ENCODE measurements at regions not wholly inside any gene's neighbourhood (a gene's known extent, or its start where the extent isn't known, plus 50 kb on each side); places are given as distances from the start of the nearest gene placed in this dataset.

GRCh38 chr1:80217377-80217986 is 1211.0 kb upstream of the ADGRL4 start:
- 12% methylated on average over 4 of the region's 4 CpGs for WGBS
- no peak for DNase-seq (ENCODE audit: low spot score)

GRCh38 chr1:80214888-80215540 is 1208.5 kb upstream of the ADGRL4 start:
- DNase-seq (ENCODE audit: low spot score): no peak
- Histone ChIP-seq H3K27ac (ENCODE audit: low read depth in 1 of 2, low read length in 2 of 2) (no peak overlapping the region), H3K9me3 (ENCODE audit: control insufficient read depth in 4 of 4, low read length in 3 of 4) (no peaks in the 10 kb centered on the region), H3K36me3 (ENCODE audit: control insufficient read depth in 4 of 4, insufficient read depth in 3 of 4, low read depth in 1 of 4, low read length in 3 of 4) (no peaks in the 10 kb centered on the region), H3K4me3 (ENCODE audit: low read depth in 1 of 3, low read length in 3 of 3) (no peak overlapping the region), H3K4me1 (ENCODE audit: control insufficient read depth in 4 of 4, insufficient read depth in 4 of 4, low read length in 3 of 4) (peaks cover 0 to 7% (median 3%) of the 10 kb centered on the region in 4 donors), H3K27me3 (ENCODE audit: control insufficient read depth in 4 of 4, insufficient read depth in 4 of 4, low read length in 3 of 4) (no peaks in the 10 kb centered on the region), H3K9ac (ENCODE audit: low read depth in 1 of 2, low read length in 2 of 2) (no peak overlapping the region)
- WGBS: 83% methylated on average over 5 of the region's 5 CpGs
- TF ChIP-seq NR2F2 (IDR thresholded peaks at IDR 0.05): no peak
- TF ChIP-seq HNF4G (IDR thresholded peaks at IDR 0.05): no peak
- no peak for TF ChIP-seq RAD21 (IDR thresholded peaks at IDR 0.05)
- no peak for TF ChIP-seq FOXA2 (IDR thresholded peaks at IDR 0.05)
- no peak for TF ChIP-seq SP1 (IDR thresholded peaks at IDR 0.05)

More at GRCh38 chr1:80217377-80217986, 1211.0 kb upstream of the ADGRL4 start:
- Histone ChIP-seq H3K4me1 (ENCODE audit: control insufficient read depth in 4 of 4, insufficient read depth in 4 of 4, low read length in 3 of 4) (peaks cover 0 to 7% (median 3%) of the 10 kb centered on the region in 4 donors), H3K9me3 (ENCODE audit: control insufficient read depth in 4 of 4, low read length in 3 of 4) (no peaks in the 10 kb centered on the region), H3K36me3 (ENCODE audit: control insufficient read depth in 4 of 4, insufficient read depth in 3 of 4, low read depth in 1 of 4, low read length in 3 of 4) (no peaks in the 10 kb centered on the region), H3K27ac (ENCODE audit: low read depth in 1 of 2, low read length in 2 of 2) (no peak overlapping the region), H3K9ac (ENCODE audit: low read depth in 1 of 2, low read length in 2 of 2) (no peak overlapping the region), H3K4me3 (ENCODE audit: low read depth in 1 of 3, low read length in 3 of 3) (no peak overlapping the region), H3K27me3 (ENCODE audit: control insufficient read depth in 4 of 4, insufficient read depth in 4 of 4, low read length in 3 of 4) (no peaks in the 10 kb centered on the region)
- TF ChIP-seq EGR1 (IDR thresholded peaks at IDR 0.05; ENCODE audit: low read depth in 2 of 2): no peak
- TF ChIP-seq CTCF (IDR thresholded peaks at IDR 0.05; ENCODE audit: low read depth, low read length, missing input control): peak; percentile 63
- TF ChIP-seq RXRA (IDR thresholded peaks at IDR 0.05): peak; percentile 12 to 41
- peak; percentile 46 for TF ChIP-seq SP1 (IDR thresholded peaks at IDR 0.05)
- TF ChIP-seq HNF4A (conservative IDR thresholded peaks at IDR 0.05): peak; percentile 74 to 96
- TF ChIP-seq RAD21 (IDR thresholded peaks at IDR 0.05): peak; percentile 87 to 91
- TF ChIP-seq HNF4G (IDR thresholded peaks at IDR 0.05): peak; percentile 81
- no peak for TF ChIP-seq FOXA1 (IDR thresholded peaks at IDR 0.05)
- TF ChIP-seq YY1 (IDR thresholded peaks at IDR 0.05): peak; percentile 58

- no peak for DNase-seq (ENCODE audit: low spot score)
- WGBS: 91% methylated on average over 3 of the region's 3 CpGs
- no peaks in the 10 kb centered on the region for H3K9me3 ChIP-seq (ENCODE audit: control insufficient read depth in 4 of 4, low read length in 3 of 4)
- H3K27ac ChIP-seq (ENCODE audit: low read depth in 1 of 2, low read length in 2 of 2): no peak overlapping the region
- no peaks in the 10 kb centered on the region for H3K27me3 ChIP-seq (ENCODE audit: control insufficient read depth in 4 of 4, insufficient read depth in 4 of 4, low read length in 3 of 4)
- no peak overlapping the region for H3K4me3 ChIP-seq (ENCODE audit: low read depth in 1 of 3, low read length in 3 of 3)
- no peaks in the 10 kb centered on the region for H3K36me3 ChIP-seq (ENCODE audit: control insufficient read depth in 4 of 4, insufficient read depth in 3 of 4, low read depth in 1 of 4, low read length in 3 of 4)
- TF ChIP-seq REST (IDR thresholded peaks at IDR 0.05): no peak
- TF ChIP-seq CTCF (IDR thresholded peaks at IDR 0.05; ENCODE audit: low read depth, low read length, missing input control): no peak
- no peak for TF ChIP-seq NR2F2 (IDR thresholded peaks at IDR 0.05)
- TF ChIP-seq TAF1 (conservative IDR thresholded peaks at IDR 0.05): no peak
- TF ChIP-seq HNF4G (IDR thresholded peaks at IDR 0.05): no peak
- no peak for TF ChIP-seq MAX (IDR thresholded peaks at IDR 0.05)
- TF ChIP-seq HNF4A (conservative IDR thresholded peaks at IDR 0.05): no peak
- H3K9ac ChIP-seq (ENCODE audit: low read depth in 1 of 2, low read length in 2 of 2): no peak overlapping the region
- H3K4me1 ChIP-seq (ENCODE audit: control insufficient read depth in 4 of 4, insufficient read depth in 4 of 4, low read length in 3 of 4): peaks cover 0 to 6% (median 2%) of the 10 kb centered on the region in 4 donors
Observed at GRCh38 chr1:80212948-80213347, 1206.4 kb upstream of the ADGRL4 start.

All from liver (tissue), 8 donors.